ENCODE measurements at regions not wholly inside any gene's neighbourhood (a gene's known extent, or its start where the extent isn't known, plus 50 kb on each side); places are given as distances from the start of the nearest gene placed in this dataset.

- DNase-seq (ENCODE audit: low read depth), result no peak
- no peak for TF ChIP-seq CTCF (conservative IDR thresholded peaks at IDR 0.05; ENCODE audit: low read length)
Observed at GRCh38 chr15:77807115-77807514, 174.4 kb upstream of the LINGO1 start.

GRCh38 chr15:77804210-77804609 is 171.5 kb upstream of the LINGO1 start:
- no peak for TF ChIP-seq CTCF (conservative IDR thresholded peaks at IDR 0.05; ENCODE audit: low read length)
- no peak overlapping the region for H3K4me3 ChIP-seq (ENCODE audit: low read length)
- no peak for DNase-seq (ENCODE audit: low read depth)

More at GRCh38 chr15:77807115-77807514, 174.4 kb upstream of the LINGO1 start:
- no peak overlapping the region for H3K4me3 ChIP-seq (ENCODE audit: low read length)

GRCh38 chr15:77803487-77803886 is 170.8 kb upstream of the LINGO1 start:
- no peak overlapping the region for H3K4me3 ChIP-seq (ENCODE audit: low read length)
- DNase-seq (ENCODE audit: low read depth), result no peak
- TF ChIP-seq CTCF (conservative IDR thresholded peaks at IDR 0.05; ENCODE audit: low read length), result no peak

- no peak for DNase-seq (ENCODE audit: low read depth)
- no peak overlapping the region for H3K4me3 ChIP-seq (ENCODE audit: low read length)
Observed at GRCh38 chr15:77800305-77800704, 167.6 kb upstream of the LINGO1 start.

GRCh38 chr15:77798847-77799246 is 166.1 kb upstream of the LINGO1 start:
- no peak for TF ChIP-seq CTCF (conservative IDR thresholded peaks at IDR 0.05; ENCODE audit: low read length)
- no peak overlapping the region for H3K4me3 ChIP-seq (ENCODE audit: low read length)
- DNase-seq (ENCODE audit: low read depth), result no peak

More at GRCh38 chr15:77800305-77800704, 167.6 kb upstream of the LINGO1 start:
- no peak for TF ChIP-seq CTCF (conservative IDR thresholded peaks at IDR 0.05; ENCODE audit: low read length)

GRCh38 chr15:77798151-77798835 is 165.6 kb upstream of the LINGO1 start:
- no peak for TF ChIP-seq CTCF (conservative IDR thresholded peaks at IDR 0.05; ENCODE audit: low read length)
- no peak for DNase-seq (ENCODE audit: low read depth)
- H3K4me3 ChIP-seq (ENCODE audit: low read length), result no peak overlapping the region

GRCh38 chr15:77797270-77797669 is 164.6 kb upstream of the LINGO1 start:
- H3K4me3 ChIP-seq (ENCODE audit: low read length), result no peak overlapping the region
- TF ChIP-seq CTCF (conservative IDR thresholded peaks at IDR 0.05; ENCODE audit: low read length), result no peak
- no peak for DNase-seq (ENCODE audit: low read depth)
